ENCODE measurements at regions not wholly inside any gene's neighbourhood (a gene's known extent, or its start where the extent isn't known, plus 50 kb on each side); places are given as distances from the start of the nearest gene placed in this dataset.

- no peak for DNase-seq
These were observed 260.8 kb upstream of the TSHZ3 start for GRCh38 chr19:31610018-31610417.

GRCh38 chr19:31611046-31611877, 262.0 kb upstream of the TSHZ3 start:
- no peak for DNase-seq

- no peak for DNase-seq
These were observed 263.6 kb upstream of the TSHZ3 start for GRCh38 chr19:31612873-31613272.

GRCh38 chr19:31613683-31614219, 264.5 kb upstream of the TSHZ3 start:
- DNase-seq, result no peak

- DNase-seq, result no peak
These were observed 266.8 kb upstream of the TSHZ3 start for GRCh38 chr19:31616031-31616430.

- no peak for DNase-seq
These were observed 267.9 kb upstream of the TSHZ3 start for GRCh38 chr19:31617010-31617585.

GRCh38 chr19:31625056-31625455, 275.8 kb upstream of the TSHZ3 start:
- DNase-seq, result no peak

GRCh38 chr19:31625575-31625974, 276.3 kb upstream of the TSHZ3 start:
- DNase-seq, result no peak

GRCh38 chr19:31626941-31627340, 277.7 kb upstream of the TSHZ3 start:
- DNase-seq, result no peak

GRCh38 chr19:31627620-31628365, 278.6 kb upstream of the TSHZ3 start:
- DNase-seq, result no peak

- DNase-seq, result no peak
These were observed 280.5 kb upstream of the TSHZ3 start for GRCh38 chr19:31629579-31630363.

GRCh38 chr19:31633014-31633413, 283.8 kb upstream of the TSHZ3 start:
- no peak for DNase-seq

- no peak for DNase-seq
These were observed 290.1 kb upstream of the TSHZ3 start for GRCh38 chr19:31639306-31639705.

- DNase-seq, result no peak
These were observed 292.4 kb upstream of the TSHZ3 start for GRCh38 chr19:31641591-31641990.

- DNase-seq, result no peak
These were observed 299.1 kb upstream of the TSHZ3 start for GRCh38 chr19:31648347-31648746.

GRCh38 chr19:31656507-31656906, 307.3 kb upstream of the TSHZ3 start:
- no peak for DNase-seq

GRCh38 chr19:31658993-31659896, 310.0 kb upstream of the TSHZ3 start:
- DNase-seq, result no peak

GRCh38 chr19:31659897-31660210, 310.6 kb upstream of the TSHZ3 start:
- DNase-seq, result no peak

- DNase-seq, result no peak
These were observed 314.9 kb upstream of the TSHZ3 start for GRCh38 chr19:31664096-31664495.

GRCh38 chr19:31664997-31665396, 315.8 kb upstream of the TSHZ3 start:
- DNase-seq, result no peak

- DNase-seq, result no peak
These were observed 316.9 kb upstream of the TSHZ3 start for GRCh38 chr19:31666126-31666525.

GRCh38 chr19:31667106-31667505, 317.9 kb upstream of the TSHZ3 start:
- no peak for DNase-seq

Measured in activated naive CD4-positive, alpha-beta T cell (primary cell).